Trophoblast cell (in vitro differentiated cells and primary cell): ENCODE measurements at regions not wholly inside any gene's neighbourhood (a gene's known extent, or its start where the extent isn't known, plus 50 kb on each side); places are given as distances from the start of the nearest gene placed in this dataset.

ENCODE experiments used
- DNase-seq, 2 donors: peaks; one replicate each; pipeline ENCODE4 v3.0.0-alpha.2; 2016
- H2AFZ ChIP-seq: 2 replicates; pipeline ENCODE4 v1.6.1; 2013; ENCODE audit warnings: low read length, moderate library complexity, mild to moderate bottlenecking; ENCODE audit not compliant: insufficient read depth, poor library complexity
- H2AK5ac ChIP-seq: 2 replicates; pipeline ENCODE4 v1.6.1; 2013; ENCODE audit warnings: mild to moderate bottlenecking, low read length
- H2BK120ac ChIP-seq: 2 replicates; pipeline ENCODE4 v1.6.1; 2013; ENCODE audit warnings: low read length, mild to moderate bottlenecking, moderate library complexity; ENCODE audit not compliant: insufficient read depth, poor library complexity
- H2BK12ac ChIP-seq: 2 replicates; pipeline ENCODE4 v1.6.1; 2013; ENCODE audit warnings: mild to moderate bottlenecking, low read length, moderate library complexity
- H2BK5ac ChIP-seq: 2 replicates; pipeline ENCODE4 v1.6.1; 2013; ENCODE audit warnings: low read length, low read depth, moderate library complexity, mild to moderate bottlenecking; ENCODE audit not compliant: poor library complexity
- H3K14ac ChIP-seq: 2 replicates; pipeline ENCODE4 v1.6.1; 2013; ENCODE audit warnings: mild to moderate bottlenecking, low read length
- H3K18ac ChIP-seq: 2 replicates; pipeline ENCODE4 v1.6.1; 2013; ENCODE audit warnings: mild to moderate bottlenecking, low read length
- H3K23ac ChIP-seq: 2 replicates; pipeline ENCODE4 v1.6.1; 2013; ENCODE audit warnings: low read length
- H3K27ac ChIP-seq: 2 replicates; pipeline ENCODE4 v1.5.1; 2013; ENCODE audit warnings: low read depth, mild to moderate bottlenecking, inconsistent platforms, low read length, moderate library complexity
- H3K27me3 ChIP-seq: 2 replicates; pipeline ENCODE4 v1.6.1; 2013; ENCODE audit warnings: inconsistent platforms, mild to moderate bottlenecking, low read length, moderate library complexity; ENCODE audit not compliant: insufficient read depth
- H3K36me3 ChIP-seq, 2 experiments: 1 replicate in 1 of 2; 2 replicates in 1 of 2; pipeline ENCODE4 v1.6.1; 2013; ENCODE audit warnings: low read length in 2 of 2, mild to moderate bottlenecking in 2 of 2, moderate library complexity in 1 of 2; ENCODE audit not compliant: insufficient read depth in 2 of 2, control insufficient read depth in 1 of 2
- H3K4ac ChIP-seq: 2 replicates; pipeline ENCODE4 v1.6.1; 2013; ENCODE audit warnings: low read depth, mild to moderate bottlenecking, low read length, moderate library complexity
- H3K4me1 ChIP-seq, 2 experiments: 1 replicate in 1 of 2; 2 replicates in 1 of 2; pipeline ENCODE4 v1.6.1; 2013; ENCODE audit warnings: low read length in 2 of 2, mild to moderate bottlenecking in 2 of 2, moderate library complexity in 1 of 2; ENCODE audit not compliant: insufficient read depth in 2 of 2, control insufficient read depth in 1 of 2
- H3K4me2 ChIP-seq: 2 replicates; pipeline ENCODE4 v1.6.1; 2013; ENCODE audit warnings: inconsistent platforms, mild to moderate bottlenecking, low read length, moderate library complexity
- H3K4me3 ChIP-seq: 2 replicates; pipeline ENCODE4 v1.5.1; 2013; ENCODE audit warnings: mild to moderate bottlenecking, low read depth, low read length, inconsistent platforms
- H3K79me1 ChIP-seq: one replicate; pipeline ENCODE4 v1.6.1; 2013; ENCODE audit warnings: low read length
- H3K79me2 ChIP-seq: 2 replicates; pipeline ENCODE4 v1.6.1; 2013; ENCODE audit warnings: low read length, mild to moderate bottlenecking; ENCODE audit not compliant: control insufficient read depth, insufficient read depth, poor library complexity
- H3K9ac ChIP-seq: 2 replicates; pipeline ENCODE4 v1.6.1; 2013; ENCODE audit warnings: mild to moderate bottlenecking, low read length
- H3K9me3 ChIP-seq: 2 replicates; pipeline ENCODE4 v1.6.1; 2013; ENCODE audit warnings: low read depth, mild to moderate bottlenecking, control low read depth, inconsistent platforms, low read length; ENCODE audit not compliant: insufficient read depth
- H4K12ac ChIP-seq: 2 replicates; pipeline ENCODE4 v1.6.1; 2013; ENCODE audit warnings: low read depth, mild to moderate bottlenecking, low read length, moderate library complexity
- H4K8ac ChIP-seq: 2 replicates; pipeline ENCODE4 v1.6.1; 2013; ENCODE audit warnings: low read depth, mild to moderate bottlenecking, low read length, moderate library complexity
- H4K91ac ChIP-seq: one replicate; pipeline ENCODE4 v1.6.1; 2013; ENCODE audit warnings: low read depth, mild to moderate bottlenecking, low read length, moderate library complexity
- WGBS: extraction: QIAGEN DNeasy Blood & Tissue Kit; methylation state at CpG from one replicate; pipeline ENCODE4 v1.1.7; 2013; ENCODE audit warnings: missing lambda C conversion rate; ENCODE audit not compliant: insufficient read length, insufficient coverage; ENCODE audit errors: extremely low coverage; 5-methylcytosine and 5-hydroxymethylcytosine counted together

- Histone ChIP-seq H3K23ac (no peak overlapping the region), H3K14ac (no peak overlapping the region), H3K79me2 (no peaks in the 10 kb centered on the region), H4K91ac (no peak overlapping the region), H3K79me1 (no peaks in the 10 kb centered on the region), H3K36me3 (no peaks in the 10 kb centered on the region), H2BK120ac (no peak overlapping the region), H2AK5ac (no peak overlapping the region), H3K9ac (no peak overlapping the region), H2BK5ac (no peak overlapping the region), H4K8ac (no peak overlapping the region), H3K4me3 (no peak overlapping the region), H3K4ac (no peak overlapping the region), H2AFZ (no peak overlapping the region), H3K27me3 (no peaks in the 10 kb centered on the region), H3K18ac (no peak overlapping the region), H3K4me1 (no peaks in the 10 kb centered on the region), H3K4me2 (no peak overlapping the region), H3K9me3 (no peaks in the 10 kb centered on the region), H4K12ac (no peak overlapping the region), H3K27ac (no peak overlapping the region), H2BK12ac (no peak overlapping the region)
- no CpG with 5 or more reads among the region's 4 CpGs for WGBS
- no peak for DNase-seq
Observed at GRCh38 chr2:220948579-220948978, 623.5 kb downstream of the EPHA4 start.

DNA sequence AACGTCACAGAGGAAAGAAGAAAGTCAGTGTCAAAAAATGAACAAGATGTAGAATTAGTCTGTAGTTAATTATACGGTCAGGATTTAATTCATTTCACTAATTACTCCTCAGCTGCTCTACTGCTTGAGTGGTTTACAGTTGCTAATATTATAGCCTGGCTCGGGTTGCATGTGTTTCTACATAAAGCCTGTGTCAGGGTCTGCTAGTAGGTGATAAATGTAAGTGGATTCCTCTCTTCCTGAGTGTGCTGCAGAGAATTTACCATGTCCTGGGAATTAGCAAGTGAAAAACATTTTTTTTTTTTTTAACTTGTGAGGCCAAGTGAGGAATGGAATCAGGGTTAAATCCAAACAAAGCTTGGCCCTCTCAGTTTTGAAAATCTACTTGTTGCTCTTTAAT, 622.6 kb downstream of the EPHA4 start:
- Histone ChIP-seq H2BK12ac (no peak overlapping the region), H3K27me3 (no peaks in the 10 kb centered on the region), H3K79me1 (no peaks in the 10 kb centered on the region), H3K9ac (no peak overlapping the region), H3K14ac (no peak overlapping the region), H2AK5ac (no peak overlapping the region), H4K12ac (no peak overlapping the region), H3K18ac (no peak overlapping the region), H4K8ac (no peak overlapping the region), H3K79me2 (no peaks in the 10 kb centered on the region), H3K4me3 (no peak overlapping the region), H3K23ac (no peak overlapping the region), H3K27ac (no peak overlapping the region), H2BK120ac (no peak overlapping the region), H3K36me3 (no peaks in the 10 kb centered on the region), H2AFZ (no peak overlapping the region), H3K4ac (no peak overlapping the region), H3K4me2 (no peak overlapping the region), H2BK5ac (no peak overlapping the region), H3K9me3 (peaks cover 1% of the 10 kb centered on the region), H4K91ac (no peak overlapping the region), H3K4me1 (no peaks in the 10 kb centered on the region)
- no peak for DNase-seq
- no CpG with 5 or more reads among the region's 3 CpGs for WGBS

DNA sequence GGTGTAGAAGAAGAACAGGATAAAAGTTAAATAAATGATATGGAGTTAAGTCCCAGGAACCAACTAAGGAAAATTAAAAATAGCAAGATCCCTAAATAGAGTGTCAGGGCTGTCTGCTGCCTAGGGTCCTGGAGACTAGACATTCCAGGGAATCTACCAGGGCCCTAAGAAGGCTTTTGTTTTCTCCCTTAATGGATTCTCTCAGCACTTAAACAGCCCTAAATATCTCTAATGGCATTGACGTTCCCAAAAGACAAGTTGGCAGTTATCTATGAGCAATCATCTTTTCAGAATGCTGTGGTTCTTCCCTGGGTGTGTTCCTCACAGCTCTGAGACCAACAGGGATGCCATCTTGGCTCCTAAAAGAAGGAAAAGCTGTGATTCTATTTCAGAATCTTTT, 616.3 kb downstream of the EPHA4 start:
- Histone ChIP-seq H4K91ac (no peak overlapping the region), H2BK12ac (no peak overlapping the region), H2BK5ac (no peak overlapping the region), H3K79me1 (peaks cover 3% of the 10 kb centered on the region), H3K4ac (no peak overlapping the region), H3K4me2 (no peak overlapping the region), H3K9ac (no peak overlapping the region), H3K23ac (no peak overlapping the region), H2AFZ (no peak overlapping the region), H3K27me3 (no peaks in the 10 kb centered on the region), H3K27ac (no peak overlapping the region), H3K9me3 (peaks cover 1% of the 10 kb centered on the region), H3K36me3 (no peaks in the 10 kb centered on the region), H3K18ac (no peak overlapping the region), H4K12ac (no peak overlapping the region), H4K8ac (no peak overlapping the region), H2BK120ac (no peak overlapping the region), H3K4me1 (peaks cover 3% of the 10 kb centered on the region in 2 experiments), H3K4me3 (no peak overlapping the region), H3K14ac (no peak overlapping the region), H3K79me2 (no peaks in the 10 kb centered on the region), H2AK5ac (no peak overlapping the region)
- WGBS: no CpG with 5 or more reads among the region's 1 CpG
- DNase-seq: no peak

DNA sequence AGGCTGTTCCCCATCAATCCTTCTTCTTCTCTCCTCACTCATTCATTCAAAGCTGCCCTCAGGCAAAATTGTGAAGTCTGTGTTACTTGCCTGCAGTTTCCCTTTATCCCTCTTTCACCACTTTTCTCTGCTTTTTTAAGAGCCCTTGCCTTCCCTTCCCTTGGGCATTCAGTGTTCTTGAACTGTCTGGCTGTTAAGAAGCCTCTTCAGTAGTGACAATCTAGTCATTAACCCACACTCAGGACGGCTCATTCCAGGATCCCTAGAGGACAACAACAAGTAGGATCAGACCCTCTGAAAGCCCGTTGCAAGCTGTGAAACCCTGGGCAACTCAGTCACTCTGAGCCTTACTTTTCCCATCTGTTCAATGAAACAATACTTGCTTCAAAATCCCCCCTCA, 615.7 kb downstream of the EPHA4 start:
- Histone ChIP-seq H3K27me3 (no peaks in the 10 kb centered on the region), H2BK120ac (peak overlapping the region; percentile 33), H3K23ac (no peak overlapping the region), H4K8ac (no peak overlapping the region), H3K4me1 (peaks cover 3% of the 10 kb centered on the region in 2 experiments), H3K36me3 (no peaks in the 10 kb centered on the region), H2AK5ac (no peak overlapping the region), H2AFZ (no peak overlapping the region), H4K91ac (no peak overlapping the region), H3K14ac (no peak overlapping the region), H3K79me2 (no peaks in the 10 kb centered on the region), H3K4me3 (no peak overlapping the region), H2BK5ac (no peak overlapping the region), H3K18ac (no peak overlapping the region), H2BK12ac (peak overlapping the region; percentile 66), H3K9me3 (peaks cover 1% of the 10 kb centered on the region), H3K79me1 (peaks cover 3% of the 10 kb centered on the region), H3K4me2 (no peak overlapping the region), H3K9ac (no peak overlapping the region), H3K4ac (no peak overlapping the region), H4K12ac (no peak overlapping the region), H3K27ac (peak overlapping the region; percentile 39)
- no peak for DNase-seq
- no CpG with 5 or more reads among the region's 2 CpGs for WGBS
